Cardiac muscle cell (in vitro differentiated cells and primary cell): ENCODE measurements at regions not wholly inside any gene's neighbourhood (a gene's known extent, or its start where the extent isn't known, plus 50 kb on each side); places are given as distances from the start of the nearest gene placed in this dataset.

Source experiments
- DNase-seq, 2 donors: peaks; one replicate each; pipeline versions ENCODE4 v3.0.0 to v3.0.0-alpha.2; 2010 to 2017; ENCODE audit warnings: low read depth in 1 of 2, low spot score in 1 of 2
- H3K27ac ChIP-seq: fragments of 200-600 bp; sonication (generic); 2 replicates; pipeline ENCODE4 v1.5.1; 2016
- H3K27me3 ChIP-seq: fragments of 200-600 bp; sonication (generic); 2 replicates; pipeline ENCODE4 v1.6.0; 2016; ENCODE audit warnings: control low read depth
- H3K36me3 ChIP-seq: fragments of 200-600 bp; sonication (generic); 2 replicates; pipeline ENCODE4 v1.5.1; 2016; ENCODE audit warnings: control low read depth
- H3K4me1 ChIP-seq: fragments of 200-600 bp; sonication (generic); 2 replicates; pipeline ENCODE4 v1.8.1; 2017; ENCODE audit warnings: low read depth, mild to moderate bottlenecking, mixed run types
- H3K4me3 ChIP-seq: fragments of 200-600 bp; sonication (generic); 2 replicates; pipeline ENCODE4 v1.5.1; 2016; ENCODE audit warnings: mild to moderate bottlenecking
- H3K9me3 ChIP-seq: fragments of 200-600 bp; sonication (generic); 2 replicates; pipeline ENCODE4 v1.5.1; 2017; ENCODE audit warnings: low read depth, mild to moderate bottlenecking, control low read depth
- CTCF ChIP-seq: IDR thresholded peaks from 2 replicates; pipeline ENCODE4 v1.5.1; 2012; ENCODE audit warnings: low read depth, mild to moderate bottlenecking, low read length

GRCh38 chr17:73731733-73732132 is 87.5 kb upstream of the SDK2 start:
- no peaks in the 10 kb centered on the region for H3K36me3 ChIP-seq
- TF ChIP-seq CTCF: no peak
- no peak for DNase-seq
- H3K4me1 ChIP-seq: no peaks in the 10 kb centered on the region
- H3K27ac ChIP-seq: no peak overlapping the region
- H3K9me3 ChIP-seq: peaks cover 3% of the 10 kb centered on the region
- no peak overlapping the region for H3K4me3 ChIP-seq
- H3K27me3 ChIP-seq: no peaks in the 10 kb centered on the region

GRCh38 chr17:73733517-73733916 is 89.3 kb upstream of the SDK2 start:
- no peak for DNase-seq
- Histone ChIP-seq H3K27me3 (no peaks in the 10 kb centered on the region), H3K9me3 (peaks cover 3% of the 10 kb centered on the region), H3K4me3 (no peak overlapping the region), H3K4me1 (no peaks in the 10 kb centered on the region), H3K27ac (no peak overlapping the region), H3K36me3 (no peaks in the 10 kb centered on the region)
- no peak for TF ChIP-seq CTCF

GRCh38 chr17:73735245-73735644 is 91.0 kb upstream of the SDK2 start:
- no peaks in the 10 kb centered on the region for H3K36me3 ChIP-seq
- H3K4me3 ChIP-seq: no peak overlapping the region
- H3K27me3 ChIP-seq: no peaks in the 10 kb centered on the region
- H3K9me3 ChIP-seq: peaks cover 3% of the 10 kb centered on the region
- no peak for TF ChIP-seq CTCF
- no peak for DNase-seq
- no peak overlapping the region for H3K27ac ChIP-seq
- H3K4me1 ChIP-seq: peaks cover 11% of the 10 kb centered on the region

- H3K9me3 ChIP-seq: no peaks in the 10 kb centered on the region
- no peak overlapping the region for H3K4me3 ChIP-seq
- H3K27me3 ChIP-seq: no peaks in the 10 kb centered on the region
- no peaks in the 10 kb centered on the region for H3K36me3 ChIP-seq
- peaks cover 11% of the 10 kb centered on the region for H3K4me1 ChIP-seq
- TF ChIP-seq CTCF: no peak
- DNase-seq: peak in 1 of 2 donors; percentile 69
- peak overlapping the region; percentile 49 for H3K27ac ChIP-seq
Measured at GRCh38 chr17:73738751-73739575, 94.7 kb upstream of the SDK2 start.

- DNase-seq: no peak
- Histone ChIP-seq H3K27ac (no peak overlapping the region), H3K9me3 (no peaks in the 10 kb centered on the region), H3K36me3 (no peaks in the 10 kb centered on the region), H3K4me1 (peaks cover 20% of the 10 kb centered on the region), H3K4me3 (no peak overlapping the region), H3K27me3 (no peaks in the 10 kb centered on the region)
- no peak for TF ChIP-seq CTCF
Measured at GRCh38 chr17:73740370-73740769, 96.1 kb upstream of the SDK2 start.
